ENCODE measurements at regions not wholly inside any gene's neighbourhood (a gene's known extent, or its start where the extent isn't known, plus 50 kb on each side); places are given as distances from the start of the nearest gene placed in this dataset.
A peak's percentile ranks its signal among the peaks of the same experiment; 100 is the strongest.

DNA sequence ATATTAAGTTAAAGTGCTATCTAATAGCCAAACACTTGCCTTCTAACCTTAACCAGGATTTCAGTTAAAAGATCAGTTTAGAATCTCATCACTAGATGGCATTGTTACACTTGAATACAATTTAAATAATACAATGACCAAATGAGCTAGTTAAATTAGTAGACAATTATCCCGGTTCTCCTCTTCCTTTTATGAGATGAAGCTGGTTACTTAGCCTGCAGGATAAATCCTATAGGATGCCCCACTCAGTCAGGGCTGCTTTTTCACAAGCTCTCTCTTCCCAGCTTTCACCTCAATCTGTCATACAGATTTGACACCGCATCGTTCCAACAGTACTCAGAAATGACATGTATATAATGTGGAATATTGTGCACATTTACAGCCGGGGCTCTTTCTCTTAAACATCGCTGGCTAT lies 678.8 kb downstream of the KCNJ3 start:
- DNase-seq: no peak
- ATAC-seq: no peak
- intact Hi-C loops (cut with DNase I): loop anchor here in 8 of 10 donors (5.0 to 10.0 kb wide), 6 partner anchors 1210 to 1818 kb away; no protein-coding TSS in a partner anchor
- H3K9me3 ChIP-seq: no peaks in the 10 kb centered on the region
- H3K36me3 ChIP-seq: no peaks in the 10 kb centered on the region
- 54 to 67% (median 57%) methylated on average over 5 of the region's 5 CpGs for WGBS, 4 donors
- H3K27me3 ChIP-seq: peaks cover 0 to 6% (median 0%) of the 10 kb centered on the region in 9 donors
- TF ChIP-seq, protein P1, sequence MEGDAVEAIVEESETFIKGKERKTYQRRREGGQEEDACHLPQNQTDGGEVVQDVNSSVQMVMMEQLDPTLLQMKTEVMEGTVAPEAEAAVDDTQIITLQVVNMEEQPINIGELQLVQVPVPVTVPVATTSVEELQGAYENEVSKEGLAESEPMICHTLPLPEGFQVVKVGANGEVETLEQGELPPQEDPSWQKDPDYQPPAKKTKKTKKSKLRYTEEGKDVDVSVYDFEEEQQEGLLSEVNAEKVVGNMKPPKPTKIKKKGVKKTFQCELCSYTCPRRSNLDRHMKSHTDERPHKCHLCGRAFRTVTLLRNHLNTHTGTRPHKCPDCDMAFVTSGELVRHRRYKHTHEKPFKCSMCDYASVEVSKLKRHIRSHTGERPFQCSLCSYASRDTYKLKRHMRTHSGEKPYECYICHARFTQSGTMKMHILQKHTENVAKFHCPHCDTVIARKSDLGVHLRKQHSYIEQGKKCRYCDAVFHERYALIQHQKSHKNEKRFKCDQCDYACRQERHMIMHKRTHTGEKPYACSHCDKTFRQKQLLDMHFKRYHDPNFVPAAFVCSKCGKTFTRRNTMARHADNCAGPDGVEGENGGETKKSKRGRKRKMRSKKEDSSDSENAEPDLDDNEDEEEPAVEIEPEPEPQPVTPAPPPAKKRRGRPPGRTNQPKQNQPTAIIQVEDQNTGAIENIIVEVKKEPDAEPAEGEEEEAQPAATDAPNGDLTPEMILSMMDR (IDR thresholded peaks at IDR 0.05): peak in 9 of 12 donors; percentile 14 to 48 (median 27)
- TF ChIP-seq POLR2A (IDR thresholded peaks at IDR 0.05): no peak
- H3K4me3 ChIP-seq: no peak overlapping the region
- no peak overlapping the region for H3K27ac ChIP-seq
- H3K4me1 ChIP-seq: no peaks in the 10 kb centered on the region

DNA sequence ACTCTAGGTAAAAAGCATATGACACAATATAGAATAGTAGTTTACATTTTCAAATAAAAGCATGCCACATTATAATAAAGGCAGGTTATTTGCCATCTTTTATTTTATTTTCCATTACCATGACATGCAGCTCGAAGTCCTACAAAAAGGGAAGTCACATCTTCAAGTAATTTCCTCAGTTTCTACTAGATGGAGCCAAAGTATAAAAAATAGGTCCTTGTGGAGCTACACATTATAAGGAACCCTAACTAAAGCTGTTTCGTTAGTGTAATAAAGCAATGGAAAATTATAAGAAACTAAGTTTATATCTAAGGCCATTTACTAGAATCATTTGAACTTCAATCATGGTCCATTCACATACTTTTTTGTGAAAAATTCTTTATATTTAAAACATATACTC lies 674.5 kb downstream of the KCNJ3 start:
- Histone ChIP-seq H3K27me3 (peaks cover 0 to 6% (median 0%) of the 10 kb centered on the region in 9 donors), H3K4me1 (no peaks in the 10 kb centered on the region), H3K27ac (no peak overlapping the region), H3K36me3 (no peaks in the 10 kb centered on the region), H3K4me3 (no peak overlapping the region), H3K9me3 (no peaks in the 10 kb centered on the region)
- TF ChIP-seq POLR2A (IDR thresholded peaks at IDR 0.05): no peak
- TF ChIP-seq, protein P1 (IDR thresholded peaks at IDR 0.05): peak in 4 of 12 donors; percentile 8 to 26 (median 17)
- intact Hi-C loops (cut with DNase I): loop anchor here in 5 of 10 donors (5.0 to 10.0 kb wide), 4 partner anchors 1222 to 1824 kb away; no protein-coding TSS in a partner anchor
- WGBS, 4 donors: 26 to 34% (median 30%) methylated on average over 2 of the region's 2 CpGs
- DNase-seq: no peak
- no peak for ATAC-seq

DNA sequence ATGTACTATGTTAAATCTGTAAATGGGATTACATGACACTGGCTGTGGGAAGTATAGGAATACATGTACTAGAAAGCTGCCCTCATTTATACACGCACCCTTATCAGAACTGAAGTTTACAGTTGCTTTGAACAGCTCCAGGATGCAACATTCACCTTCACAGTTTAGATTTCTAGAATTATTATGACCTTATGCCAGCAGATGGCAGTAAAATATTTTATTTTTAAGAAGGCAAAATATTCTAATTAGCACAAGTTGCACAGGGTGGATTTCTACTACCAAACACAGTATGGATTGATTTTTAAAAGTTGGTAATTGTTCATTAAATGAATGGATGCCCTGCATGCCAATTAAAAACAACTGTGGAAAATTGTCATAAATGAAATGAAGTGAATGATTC lies 670.4 kb downstream of the KCNJ3 start:
- TF ChIP-seq, protein P1 (IDR thresholded peaks at IDR 0.05): peak in 5 of 12 donors; percentile 14 to 47 (median 21)
- no peak for TF ChIP-seq POLR2A (IDR thresholded peaks at IDR 0.05)
- H3K4me1 ChIP-seq: no peaks in the 10 kb centered on the region
- H3K27ac ChIP-seq: no peak overlapping the region
- no peaks in the 10 kb centered on the region for H3K36me3 ChIP-seq
- DNase-seq (no peak), ATAC-seq (no peak)
- 13 to 21% (median 19%) methylated on average over 1 of the region's 1 CpG for WGBS, 4 donors
- peaks cover 0 to 6% (median 0%) of the 10 kb centered on the region in 9 donors for H3K27me3 ChIP-seq
- H3K4me3 ChIP-seq: no peak overlapping the region
- no peaks in the 10 kb centered on the region for H3K9me3 ChIP-seq
- intact Hi-C loops (cut with DNase I): loop anchor here in 4 of 10 donors (5.0 to 10.0 kb wide), 3 partner anchors 1823 to 1828 kb away; no protein-coding TSS in a partner anchor

DNA sequence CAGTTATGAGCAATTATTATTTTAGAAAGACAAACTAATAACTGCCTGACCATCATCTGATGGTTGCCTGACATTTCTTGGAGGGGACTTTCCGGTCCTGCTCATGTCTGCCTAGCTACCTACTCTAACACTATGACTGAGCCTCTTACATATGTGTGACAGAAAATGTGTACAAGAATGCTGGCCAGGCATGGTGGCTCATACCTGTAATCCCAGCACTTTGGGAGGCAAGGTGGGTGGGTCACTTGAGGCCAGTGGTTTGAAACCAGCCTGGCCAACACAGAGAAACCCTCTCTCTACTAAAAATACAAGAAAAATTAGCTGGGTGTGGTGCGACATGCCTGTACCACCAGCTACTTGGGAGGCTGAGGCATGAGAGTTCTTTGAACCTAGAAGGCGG lies 666.3 kb downstream of the KCNJ3 start:
- DNase-seq (no peak), ATAC-seq (no peak)
- H3K27ac ChIP-seq: no peak overlapping the region
- 89 to 92% (median 90%) methylated on average over 3 of the region's 3 CpGs for WGBS, 4 donors
- H3K4me1 ChIP-seq: no peaks in the 10 kb centered on the region
- no peak overlapping the region for H3K4me3 ChIP-seq
- no peaks in the 10 kb centered on the region for H3K9me3 ChIP-seq
- intact Hi-C loops (cut with DNase I): loop anchor here in 4 of 10 donors (5.0 to 10.0 kb wide), 3 partner anchors 1828 to 1833 kb away; no protein-coding TSS in a partner anchor
- no peaks in the 10 kb centered on the region for H3K36me3 ChIP-seq
- H3K27me3 ChIP-seq: peaks cover 0 to 4% (median 0%) of the 10 kb centered on the region in 9 donors
- TF ChIP-seq POLR2A (IDR thresholded peaks at IDR 0.05): no peak
- TF ChIP-seq, protein P1 (IDR thresholded peaks at IDR 0.05): no peak

All from heart left ventricle (tissue), 16 donors.